GM12892 (cell line): ENCODE measurements at regions not wholly inside any gene's neighbourhood (a gene's known extent, or its start where the extent isn't known, plus 50 kb on each side); places are given as distances from the start of the nearest gene placed in this dataset.

Experiments used
- DNase-seq: peaks from one replicate; pipeline ENCODE4 v3.0.0; 2011; ENCODE audit not compliant: insufficient read length
- FAIRE-seq: peaks from 2 replicates; lab custom pipeline; 2011; peaks lifted over from hg19 to GRCh38; lab: Jason Lieb, UNC
- POLR2A ChIP-seq: IDR thresholded peaks from 2 replicates; pipeline ENCODE4 v1.6.1; 2011; ENCODE audit warnings: low read depth, low read length, control low read depth
- POLR2AphosphoS5 ChIP-seq: IDR thresholded peaks from 2 replicates; pipeline ENCODE4 v1.6.1; 2011; ENCODE audit warnings: low read depth, low read length, control low read depth
- TAF1 ChIP-seq: IDR thresholded peaks from 2 replicates; pipeline ENCODE4 v1.6.1; 2011; ENCODE audit warnings: low read depth, mild to moderate bottlenecking, control low read depth, low read length, borderline replicate concordance

GRCh38 chr6:132244744-132245143 lies 156.5 kb downstream of the MOXD1 start:
- FAIRE-seq: no peak
- no peak for TF ChIP-seq POLR2A
- no peak for TF ChIP-seq POLR2AphosphoS5

GRCh38 chr6:132236744-132237143 lies 164.5 kb downstream of the MOXD1 start:
- TF ChIP-seq POLR2AphosphoS5 (no peak), POLR2A (no peak), TAF1 (no peak)
- FAIRE-seq (no peak), DNase-seq (no peak)

More at GRCh38 chr6:132244744-132245143, 156.5 kb downstream of the MOXD1 start:
- no peak for DNase-seq

GRCh38 chr6:132236281-132236680 lies 165.0 kb downstream of the MOXD1 start:
- FAIRE-seq (no peak), DNase-seq (no peak)
- no peak for TF ChIP-seq POLR2AphosphoS5
- no peak for TF ChIP-seq POLR2A
- no peak for TF ChIP-seq TAF1

- FAIRE-seq (no peak), DNase-seq (no peak)
- TF ChIP-seq POLR2A (no peak), TAF1 (no peak), POLR2AphosphoS5 (no peak)
Observed at GRCh38 chr6:132235596-132236280, 165.5 kb downstream of the MOXD1 start.

GRCh38 chr6:132234356-132234755 lies 166.9 kb downstream of the MOXD1 start:
- TF ChIP-seq POLR2A (no peak), TAF1 (no peak), POLR2AphosphoS5 (no peak)
- FAIRE-seq (no peak), DNase-seq (no peak)

- no peak for DNase-seq
- FAIRE-seq: no peak
- no peak for TF ChIP-seq TAF1
- TF ChIP-seq POLR2AphosphoS5: no peak
Observed at GRCh38 chr6:132231121-132231884, 170.0 kb downstream of the MOXD1 start.

- DNase-seq (no peak), FAIRE-seq (no peak)
- no peak for TF ChIP-seq TAF1
- no peak for TF ChIP-seq POLR2A
- no peak for TF ChIP-seq POLR2AphosphoS5
Observed at GRCh38 chr6:132228894-132229293, 172.4 kb downstream of the MOXD1 start.

- DNase-seq (no peak), FAIRE-seq (no peak)
- TF ChIP-seq POLR2AphosphoS5 (no peak), POLR2A (no peak), TAF1 (no peak)
Observed at GRCh38 chr6:132227904-132228303, 173.4 kb downstream of the MOXD1 start.

GRCh38 chr6:132224943-132225342 lies 176.3 kb downstream of the MOXD1 start:
- no peak for FAIRE-seq

GRCh38 chr6:132220800-132221199 lies 180.5 kb downstream of the MOXD1 start:
- FAIRE-seq (no peak), DNase-seq (no peak)
- TF ChIP-seq TAF1 (no peak), POLR2AphosphoS5 (no peak), POLR2A (no peak)

More at GRCh38 chr6:132224943-132225342, 176.3 kb downstream of the MOXD1 start:
- no peak for TF ChIP-seq TAF1
- no peak for TF ChIP-seq POLR2AphosphoS5
- no peak for TF ChIP-seq POLR2A
- no peak for DNase-seq

- no peak for TF ChIP-seq POLR2A
- TF ChIP-seq POLR2AphosphoS5: no peak
- no peak for TF ChIP-seq TAF1
- no peak for FAIRE-seq
- no peak for DNase-seq
Observed at GRCh38 chr6:132219901-132220300, 181.4 kb downstream of the MOXD1 start.

- TF ChIP-seq TAF1 (no peak), POLR2AphosphoS5 (no peak), POLR2A (no peak)
- DNase-seq (no peak), FAIRE-seq (no peak)
Observed at GRCh38 chr6:132218059-132218696, 183.1 kb downstream of the MOXD1 start.
